ENCODE measurements at regions not wholly inside any gene's neighbourhood (a gene's known extent, or its start where the extent isn't known, plus 50 kb on each side); places are given as distances from the start of the nearest gene placed in this dataset.

GRCh38 chr12:90801776-90802175 is 153.2 kb downstream of the CCER1 start:
- TF ChIP-seq CTCF (IDR thresholded peaks at IDR 0.05; ENCODE audit: low read length), result no peak
- TF ChIP-seq EZH2 (optimal IDR thresholded peaks at IDR 0.05; ENCODE audit: low read depth, low read length), result no peak
